PFSK-1 (cell line): ENCODE measurements at regions not wholly inside any gene's neighbourhood (a gene's known extent, or its start where the extent isn't known, plus 50 kb on each side); places are given as distances from the start of the nearest gene placed in this dataset.

Source experiments
- POLR2AphosphoS5 ChIP-seq: IDR thresholded peaks from 2 replicates; pipeline ENCODE4 v1.6.1; 2012; ENCODE audit warnings: low read depth, mild to moderate bottlenecking, control low read depth, low read length, moderate library complexity
- SIN3A ChIP-seq: IDR thresholded peaks from 2 replicates; pipeline ENCODE4 v1.6.1; 2012; ENCODE audit warnings: mild to moderate bottlenecking, low read length, moderate library complexity, borderline replicate concordance; ENCODE audit not compliant: insufficient read depth
- TAF1 ChIP-seq: IDR thresholded peaks from 2 replicates; pipeline ENCODE4 v1.6.1; 2012; ENCODE audit warnings: low read length, control low read depth, borderline replicate concordance; ENCODE audit not compliant: insufficient read depth
- TF ChIP-seq, protein P1 (sequence below), 2 experiments: IDR thresholded peaks; 2 replicates each; pipeline versions ENCODE4 v1.6.1 to v1.8.0; 2011 to 2012; ENCODE audit warnings: low read depth in 2 of 2, low read length in 2 of 2, control low read depth in 1 of 2, inconsistent platforms in 1 of 2, mild to moderate bottlenecking in 1 of 2, moderate library complexity in 1 of 2; ENCODE audit not compliant: insufficient read depth in 1 of 2

- TF ChIP-seq POLR2AphosphoS5 (no peak), SIN3A (no peak), TAF1 (no peak)
- TF ChIP-seq, protein P1, sequence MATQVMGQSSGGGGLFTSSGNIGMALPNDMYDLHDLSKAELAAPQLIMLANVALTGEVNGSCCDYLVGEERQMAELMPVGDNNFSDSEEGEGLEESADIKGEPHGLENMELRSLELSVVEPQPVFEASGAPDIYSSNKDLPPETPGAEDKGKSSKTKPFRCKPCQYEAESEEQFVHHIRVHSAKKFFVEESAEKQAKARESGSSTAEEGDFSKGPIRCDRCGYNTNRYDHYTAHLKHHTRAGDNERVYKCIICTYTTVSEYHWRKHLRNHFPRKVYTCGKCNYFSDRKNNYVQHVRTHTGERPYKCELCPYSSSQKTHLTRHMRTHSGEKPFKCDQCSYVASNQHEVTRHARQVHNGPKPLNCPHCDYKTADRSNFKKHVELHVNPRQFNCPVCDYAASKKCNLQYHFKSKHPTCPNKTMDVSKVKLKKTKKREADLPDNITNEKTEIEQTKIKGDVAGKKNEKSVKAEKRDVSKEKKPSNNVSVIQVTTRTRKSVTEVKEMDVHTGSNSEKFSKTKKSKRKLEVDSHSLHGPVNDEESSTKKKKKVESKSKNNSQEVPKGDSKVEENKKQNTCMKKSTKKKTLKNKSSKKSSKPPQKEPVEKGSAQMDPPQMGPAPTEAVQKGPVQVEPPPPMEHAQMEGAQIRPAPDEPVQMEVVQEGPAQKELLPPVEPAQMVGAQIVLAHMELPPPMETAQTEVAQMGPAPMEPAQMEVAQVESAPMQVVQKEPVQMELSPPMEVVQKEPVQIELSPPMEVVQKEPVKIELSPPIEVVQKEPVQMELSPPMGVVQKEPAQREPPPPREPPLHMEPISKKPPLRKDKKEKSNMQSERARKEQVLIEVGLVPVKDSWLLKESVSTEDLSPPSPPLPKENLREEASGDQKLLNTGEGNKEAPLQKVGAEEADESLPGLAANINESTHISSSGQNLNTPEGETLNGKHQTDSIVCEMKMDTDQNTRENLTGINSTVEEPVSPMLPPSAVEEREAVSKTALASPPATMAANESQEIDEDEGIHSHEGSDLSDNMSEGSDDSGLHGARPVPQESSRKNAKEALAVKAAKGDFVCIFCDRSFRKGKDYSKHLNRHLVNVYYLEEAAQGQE (IDR thresholded peaks at IDR 0.05; ENCODE audit: insufficient read depth in 1 of 2, low read depth in 2 of 2, low read length in 2 of 2) = no peak
Measured at GRCh38 chr9:30915451-30915850, 1469.0 kb upstream of the ACO1 start.
